Peyer's patch (tissue), 4 donors: ENCODE measurements at regions not wholly inside any gene's neighbourhood (a gene's known extent, or its start where the extent isn't known, plus 50 kb on each side); places are given as distances from the start of the nearest gene placed in this dataset.

Experiments
- DNase-seq, 3 donors: peaks; one replicate each; pipeline ENCODE4 v3.0.0-alpha.2; 2017 to 2019
- H3K27ac ChIP-seq, 4 donors: fragments of 200-600 bp; sonication (generic); one replicate each; pipeline ENCODE4 v1.5.1; 2016 to 2019
- H3K27me3 ChIP-seq, 2 donors: fragments of 200-600 bp; sonication (generic); one replicate each; pipeline ENCODE4 v1.5.1; 2019
- H3K36me3 ChIP-seq, 3 donors: fragments of 200-600 bp; sonication (generic); one replicate each; pipeline ENCODE4 v1.5.1; 2016 to 2019
- H3K4me1 ChIP-seq, 4 donors: fragments of 200-600 bp; sonication (generic); one replicate each; pipeline ENCODE4 v1.5.1; 2016 to 2019
- H3K4me3 ChIP-seq, 4 donors: fragments of 200-600 bp; sonication (generic); 1 replicate in 3 of 4; 2 replicates in 1 of 4; pipeline ENCODE4 v1.5.1; 2016 to 2019; ENCODE audit warnings: mild to moderate bottlenecking in 1 of 4
- H3K9me3 ChIP-seq, 4 donors: fragments of 200-600 bp; sonication (generic); one replicate each; pipeline ENCODE4 v1.5.1; 2016 to 2019; ENCODE audit warnings: mild to moderate bottlenecking in 1 of 4
- POLR2A ChIP-seq, 2 donors: fragments of 450-650 bp; IDR thresholded peaks; one replicate each; pipeline ENCODE4 v1.5.1; 2017; ENCODE audit warnings: antibody characterized with exemption in 2 of 2, mild to moderate bottlenecking in 2 of 2, moderate library complexity in 2 of 2
- TF ChIP-seq, protein P1 (sequence below), 6 experiments: fragments of 450-650 bp in 4 of 6; fragments of 200-600 bp in 2 of 6; sonication (generic) in 1 of 6; IDR thresholded peaks; one replicate each; pipeline ENCODE4 v1.5.1; 2017 to 2019; ENCODE audit warnings: antibody characterized with exemption in 6 of 6, mild to moderate bottlenecking in 3 of 6, moderate library complexity in 1 of 6

DNA sequence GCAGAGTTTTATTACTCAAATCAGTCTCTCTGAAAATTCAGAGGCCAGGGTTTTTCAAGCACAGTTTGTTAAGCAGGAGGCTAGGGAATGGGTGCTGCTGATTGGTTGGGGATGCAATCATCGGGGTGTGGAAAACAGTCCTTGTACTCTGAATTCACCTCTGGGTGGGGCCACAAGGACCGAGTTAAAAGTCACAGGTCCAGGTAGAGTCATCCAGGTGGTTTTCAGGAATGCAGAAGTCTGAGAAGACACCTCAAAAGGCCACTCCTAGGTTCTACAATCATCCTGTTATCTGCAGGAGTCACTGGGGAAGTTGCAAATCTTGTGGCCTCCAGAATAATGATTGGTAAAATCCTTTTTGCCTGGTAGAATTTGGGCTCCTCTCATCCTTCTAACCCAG, 371.2 kb upstream of the SULF2 start:
- Histone ChIP-seq H3K36me3 (no peaks in the 10 kb centered on the region), H3K4me1 (no peaks in the 10 kb centered on the region), H3K9me3 (peaks cover 0 to 10% (median 3%) of the 10 kb centered on the region in 4 donors), H3K4me3 (no peak overlapping the region), H3K27me3 (no peaks in the 10 kb centered on the region), H3K27ac (no peak overlapping the region)
- TF ChIP-seq, protein P1, sequence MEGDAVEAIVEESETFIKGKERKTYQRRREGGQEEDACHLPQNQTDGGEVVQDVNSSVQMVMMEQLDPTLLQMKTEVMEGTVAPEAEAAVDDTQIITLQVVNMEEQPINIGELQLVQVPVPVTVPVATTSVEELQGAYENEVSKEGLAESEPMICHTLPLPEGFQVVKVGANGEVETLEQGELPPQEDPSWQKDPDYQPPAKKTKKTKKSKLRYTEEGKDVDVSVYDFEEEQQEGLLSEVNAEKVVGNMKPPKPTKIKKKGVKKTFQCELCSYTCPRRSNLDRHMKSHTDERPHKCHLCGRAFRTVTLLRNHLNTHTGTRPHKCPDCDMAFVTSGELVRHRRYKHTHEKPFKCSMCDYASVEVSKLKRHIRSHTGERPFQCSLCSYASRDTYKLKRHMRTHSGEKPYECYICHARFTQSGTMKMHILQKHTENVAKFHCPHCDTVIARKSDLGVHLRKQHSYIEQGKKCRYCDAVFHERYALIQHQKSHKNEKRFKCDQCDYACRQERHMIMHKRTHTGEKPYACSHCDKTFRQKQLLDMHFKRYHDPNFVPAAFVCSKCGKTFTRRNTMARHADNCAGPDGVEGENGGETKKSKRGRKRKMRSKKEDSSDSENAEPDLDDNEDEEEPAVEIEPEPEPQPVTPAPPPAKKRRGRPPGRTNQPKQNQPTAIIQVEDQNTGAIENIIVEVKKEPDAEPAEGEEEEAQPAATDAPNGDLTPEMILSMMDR (IDR thresholded peaks at IDR 0.05) = no peak
- TF ChIP-seq POLR2A (IDR thresholded peaks at IDR 0.05) = no peak
- no peak for DNase-seq

DNA sequence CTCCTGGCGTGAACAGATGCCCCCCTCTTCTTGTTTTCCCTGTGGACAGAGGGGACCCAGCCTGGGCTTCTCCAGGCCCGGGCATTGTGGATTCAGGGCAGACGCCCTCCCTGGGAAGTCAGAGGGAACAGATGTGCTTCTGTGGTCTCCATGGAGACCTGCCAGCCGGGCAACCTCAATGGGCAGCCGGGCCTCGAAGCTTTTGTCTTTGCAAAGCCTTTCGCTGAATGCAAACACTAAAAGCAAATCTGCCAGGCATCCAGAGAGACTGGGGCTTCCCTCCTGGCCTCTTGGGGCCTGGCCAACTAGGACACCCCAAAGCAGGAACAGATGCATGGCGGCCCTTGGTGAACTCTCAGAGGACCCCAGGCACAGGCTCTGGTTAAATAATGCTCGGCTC, 370.0 kb upstream of the SULF2 start:
- H3K27ac ChIP-seq = no peak overlapping the region
- no peak for DNase-seq
- H3K9me3 ChIP-seq = peaks cover 0 to 10% (median 3%) of the 10 kb centered on the region in 4 donors
- no peak overlapping the region for H3K4me3 ChIP-seq
- no peaks in the 10 kb centered on the region for H3K27me3 ChIP-seq
- no peaks in the 10 kb centered on the region for H3K36me3 ChIP-seq
- H3K4me1 ChIP-seq = no peaks in the 10 kb centered on the region
- no peak for TF ChIP-seq POLR2A (IDR thresholded peaks at IDR 0.05)
- TF ChIP-seq, protein P1 (IDR thresholded peaks at IDR 0.05) = no peak

DNA sequence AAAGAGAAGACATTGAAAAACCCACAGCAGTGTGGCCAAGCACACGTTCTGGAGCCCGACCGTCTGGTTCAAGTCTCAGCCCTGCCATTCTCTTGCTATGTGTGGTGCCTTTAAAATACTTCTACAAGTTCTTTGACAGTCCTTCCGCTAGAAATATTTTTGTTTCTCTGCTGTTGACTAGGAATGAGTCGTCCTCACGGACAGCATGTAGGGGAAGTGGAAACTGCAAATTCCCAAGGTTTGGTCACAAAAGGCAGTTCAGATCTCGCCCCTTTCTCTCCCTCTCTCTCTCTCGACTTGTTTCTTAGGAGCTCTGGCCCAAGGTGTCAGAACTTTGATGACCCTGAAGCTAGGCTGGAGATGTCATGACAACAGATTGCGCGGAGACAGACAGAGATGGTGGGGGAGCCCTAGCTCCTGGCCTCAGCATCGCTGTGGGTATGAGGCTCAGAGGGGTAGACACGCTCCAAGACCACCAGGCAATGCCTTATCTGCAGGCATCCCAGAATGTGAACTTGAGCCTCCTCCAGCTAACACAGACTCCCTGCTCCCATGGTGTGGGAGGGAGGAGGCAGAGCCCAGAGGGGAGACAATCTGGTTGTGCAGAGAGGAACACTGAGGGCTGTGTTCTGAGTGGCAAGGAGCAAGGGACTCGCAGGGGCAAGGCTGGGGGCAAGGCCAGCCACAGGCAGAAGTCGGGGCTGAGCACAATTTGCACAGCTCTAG, 368.9 kb upstream of the SULF2 start:
- H3K9me3 ChIP-seq = peaks cover 0 to 10% (median 3%) of the 10 kb centered on the region in 4 donors
- no peaks in the 10 kb centered on the region for H3K36me3 ChIP-seq
- H3K4me1 ChIP-seq = no peaks in the 10 kb centered on the region
- TF ChIP-seq, protein P1 (IDR thresholded peaks at IDR 0.05) = no peak
- TF ChIP-seq POLR2A (IDR thresholded peaks at IDR 0.05) = no peak
- DNase-seq = no peak
- no peak overlapping the region for H3K27ac ChIP-seq
- no peaks in the 10 kb centered on the region for H3K27me3 ChIP-seq
- H3K4me3 ChIP-seq = no peak overlapping the region

DNA sequence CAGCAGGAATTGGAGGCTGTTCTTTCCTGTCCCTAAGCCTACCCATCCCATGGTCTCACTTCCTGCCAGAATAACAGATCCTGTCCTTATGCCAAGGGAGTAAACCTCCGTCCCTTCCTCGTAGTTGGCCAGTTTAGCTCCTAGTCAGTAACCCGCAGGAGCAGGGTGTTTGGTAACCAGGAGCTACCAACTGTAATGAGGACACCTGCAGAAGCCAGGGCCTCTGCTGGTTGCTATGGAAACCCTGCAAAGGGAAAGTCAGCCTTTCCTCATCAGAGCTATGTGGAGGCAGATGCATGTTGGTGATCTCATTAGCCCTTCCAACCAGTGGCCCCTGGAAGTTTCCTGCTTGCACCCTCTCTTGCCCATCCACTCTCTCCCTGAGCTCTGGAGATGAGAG, 368.2 kb upstream of the SULF2 start:
- H3K4me3 ChIP-seq = no peak overlapping the region
- no peaks in the 10 kb centered on the region for H3K4me1 ChIP-seq
- DNase-seq = no peak
- no peak for TF ChIP-seq POLR2A (IDR thresholded peaks at IDR 0.05)
- TF ChIP-seq, protein P1 (IDR thresholded peaks at IDR 0.05) = no peak
- no peaks in the 10 kb centered on the region for H3K36me3 ChIP-seq
- no peak overlapping the region for H3K27ac ChIP-seq
- peaks cover 0 to 10% (median 3%) of the 10 kb centered on the region in 4 donors for H3K9me3 ChIP-seq
- H3K27me3 ChIP-seq = no peaks in the 10 kb centered on the region

DNA sequence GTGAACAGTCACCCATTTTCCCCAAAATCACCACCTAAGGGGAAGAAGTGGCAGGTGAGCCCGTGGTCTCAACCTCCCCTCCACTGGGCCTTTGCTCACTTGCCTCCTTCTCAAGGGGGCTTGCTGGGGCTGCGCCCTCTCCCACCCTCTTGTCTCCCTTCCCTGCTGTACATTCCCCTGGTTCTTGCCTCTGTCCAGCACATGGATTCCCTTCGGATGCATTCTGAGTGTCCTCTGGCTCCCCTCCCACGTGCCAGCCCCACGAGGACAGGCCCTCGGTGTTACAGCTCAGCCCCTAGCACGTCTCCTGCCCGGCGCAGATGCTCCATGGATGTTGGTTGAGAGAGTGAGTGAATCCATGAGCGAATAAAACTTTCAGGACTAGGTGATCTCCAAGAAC, 367.8 kb upstream of the SULF2 start:
- Histone ChIP-seq H3K4me1 (no peaks in the 10 kb centered on the region), H3K27me3 (no peaks in the 10 kb centered on the region)
- no peak for DNase-seq

More for the DNA sequence above, 367.8 kb upstream of the SULF2 start:
- Histone ChIP-seq H3K36me3 (no peaks in the 10 kb centered on the region), H3K9me3 (peaks cover 0 to 10% (median 3%) of the 10 kb centered on the region in 4 donors), H3K4me3 (no peak overlapping the region), H3K27ac (no peak overlapping the region)
- TF ChIP-seq, protein P1 (IDR thresholded peaks at IDR 0.05) = no peak
- no peak for TF ChIP-seq POLR2A (IDR thresholded peaks at IDR 0.05)
